NB4 (cell line): ENCODE measurements at regions not wholly inside any gene's neighbourhood (a gene's known extent, or its start where the extent isn't known, plus 50 kb on each side); places are given as distances from the start of the nearest gene placed in this dataset.

ENCODE experiments used
- CTCF ChIP-seq: IDR thresholded peaks from one replicate; pipeline ENCODE4 v1.5.1; 2012; ENCODE audit warnings: low read depth, low read length
- MAX ChIP-seq: IDR thresholded peaks from 2 replicates; pipeline ENCODE4 v1.6.1; 2011; ENCODE audit warnings: low read depth, low read length
- MYC ChIP-seq: IDR thresholded peaks from 2 replicates; pipeline ENCODE4 v1.6.1; 2011; ENCODE audit warnings: low read depth, low read length
- POLR2A ChIP-seq: IDR thresholded peaks from 2 replicates; pipeline ENCODE4 v1.6.1; 2011; ENCODE audit warnings: mild to moderate bottlenecking; ENCODE audit not compliant: insufficient read length; ENCODE audit errors: extremely low read depth

DNA sequence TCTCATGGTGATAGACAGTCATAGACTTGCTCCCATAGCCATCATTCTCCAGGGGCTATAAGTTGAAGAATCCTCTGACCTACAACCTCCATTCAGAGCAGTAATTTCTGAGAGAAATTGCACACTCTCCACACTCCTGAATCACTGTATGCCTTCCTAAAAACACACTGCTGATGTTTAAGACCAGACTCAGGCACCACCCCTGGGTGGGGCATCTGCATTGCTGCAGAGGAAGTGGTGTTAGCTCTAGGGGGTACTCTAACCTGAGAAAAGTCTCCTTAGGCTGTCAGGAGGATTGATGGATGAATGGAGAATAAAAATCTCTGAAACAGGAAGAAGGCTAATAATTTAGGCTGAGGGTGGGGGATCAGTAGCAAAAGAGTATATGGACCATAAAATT lies 436.1 kb downstream of the DAD1 start:
- TF ChIP-seq CTCF: no peak
- TF ChIP-seq POLR2A: no peak
- TF ChIP-seq MAX: no peak
- TF ChIP-seq MYC: no peak
